ENCODE measurements at regions not wholly inside any gene's neighbourhood (a gene's known extent, or its start where the extent isn't known, plus 50 kb on each side); places are given as distances from the start of the nearest gene placed in this dataset.

GRCh38 chr5:72687288-72687687, 129.2 kb upstream of the TNPO1 start:
- BruUV-seq (replicated peaks), result no TSS peak
- Histone ChIP-seq H2AK9ac (replicated peaks; ENCODE audit: low read depth, low read length, poor library complexity) (no peak overlapping the region), H2BK5ac (ENCODE audit: low read depth, low read length, poor library complexity, severe bottlenecking) (no peak overlapping the region), H2BK20ac (ENCODE audit: low read depth, low read length) (no peak overlapping the region), H4K8ac (ENCODE audit: low read depth in 2 of 2, low read length in 2 of 2) (no peak overlapping the region), H4K91ac (ENCODE audit: insufficient read depth, low read depth, low read length) (no peak overlapping the region), H2BK120ac (ENCODE audit: low read depth, low read length) (no peak overlapping the region), H3K9ac (ENCODE audit: low read depth, low read length) (no peak overlapping the region), H3K18ac (ENCODE audit: low read depth, low read length) (no peak overlapping the region), H3K4me3 (ENCODE audit: insufficient read depth, low read depth, low read length) (no peak overlapping the region), H4K20me1 (ENCODE audit: insufficient read depth, low read length) (no peaks in the 10 kb centered on the region), H3K4ac (ENCODE audit: low read depth, low read length) (no peak overlapping the region), H4K5ac (ENCODE audit: low read depth, low read length) (no peak overlapping the region), H3K56ac (ENCODE audit: extremely low read depth, insufficient read depth, low read length) (no peak overlapping the region), H2AK5ac (ENCODE audit: low read depth, low read length) (no peak overlapping the region), H3K27me3 (ENCODE audit: control insufficient read depth, insufficient read depth, low read length) (peaks cover 7% of the 10 kb centered on the region; the same call in 1 of the 2 replicates), H3K4me2 (ENCODE audit: low read depth, low read length) (no peak overlapping the region), H2AFZ (replicated peaks; ENCODE audit: low read length, poor library complexity) (no peak overlapping the region), H3K79me1 (ENCODE audit: low read depth in 1 of 2, low read length in 2 of 2) (no peaks in the 10 kb centered on the region), H3K27ac (ENCODE audit: insufficient read depth, low read length) (no peak overlapping the region), H3K36me3 (ENCODE audit: control insufficient read depth, insufficient read depth, low read length) (no peaks in the 10 kb centered on the region), H3K9me3 (ENCODE audit: control insufficient read depth, insufficient read depth, low read length) (peaks cover 3% of the 10 kb centered on the region; the same call in 1 of the 2 replicates), H3K23ac (ENCODE audit: low read depth, low read length) (no peak overlapping the region), H3K9me1 (ENCODE audit: insufficient read depth, low read length) (no peaks in the 10 kb centered on the region), H3K4me1 (ENCODE audit: control insufficient read depth, insufficient read depth, low read length) (no peaks in the 10 kb centered on the region), H2BK15ac (ENCODE audit: low read depth, low read length) (no peak overlapping the region), H3K14ac (replicated peaks; ENCODE audit: low read depth, low read length) (no peak overlapping the region)
- dilution Hi-C loops (cut with HindIII; ENCODE audit: low sequenced_read_pairs, unreplicated experiment), result no loop called here
- ChIA-PET CTCF (no interaction called here), POLR2A (ENCODE audit: unreplicated experiment) (no interaction called here)
- ATAC-seq (ENCODE audit: low read depth) (no peak), DNase-seq (no peak)
- intact Hi-C loops (cut with micrococcal nuclease), result no loop called here
- no peak for TF ChIP-seq BHLHE40 (IDR thresholded peaks at IDR 0.05; ENCODE audit: low read depth, low read length)
- no peak for TF ChIP-seq SMC3 (IDR thresholded peaks at IDR 0.05; ENCODE audit: low read depth, low read length)
- TF ChIP-seq NFE2L2 (IDR thresholded peaks at IDR 0.05; ENCODE audit: low read depth, low read length), result no peak
- no peak for TF ChIP-seq MXI1 (IDR thresholded peaks at IDR 0.05; ENCODE audit: borderline replicate concordance, low read depth, low read length)
- in situ Hi-C loops (cut with MboI; ENCODE audit: low sequenced_read_pairs), result no loop called here
- no CpG with 5 or more reads among the region's 1 CpG for WGBS, 2 experiments (ENCODE audit: extremely low coverage in 2 of 2, insufficient read length in 1 of 2)
